ENCODE measurements at regions not wholly inside any gene's neighbourhood (a gene's known extent, or its start where the extent isn't known, plus 50 kb on each side); places are given as distances from the start of the nearest gene placed in this dataset.

- TF ChIP-seq, protein P1, sequence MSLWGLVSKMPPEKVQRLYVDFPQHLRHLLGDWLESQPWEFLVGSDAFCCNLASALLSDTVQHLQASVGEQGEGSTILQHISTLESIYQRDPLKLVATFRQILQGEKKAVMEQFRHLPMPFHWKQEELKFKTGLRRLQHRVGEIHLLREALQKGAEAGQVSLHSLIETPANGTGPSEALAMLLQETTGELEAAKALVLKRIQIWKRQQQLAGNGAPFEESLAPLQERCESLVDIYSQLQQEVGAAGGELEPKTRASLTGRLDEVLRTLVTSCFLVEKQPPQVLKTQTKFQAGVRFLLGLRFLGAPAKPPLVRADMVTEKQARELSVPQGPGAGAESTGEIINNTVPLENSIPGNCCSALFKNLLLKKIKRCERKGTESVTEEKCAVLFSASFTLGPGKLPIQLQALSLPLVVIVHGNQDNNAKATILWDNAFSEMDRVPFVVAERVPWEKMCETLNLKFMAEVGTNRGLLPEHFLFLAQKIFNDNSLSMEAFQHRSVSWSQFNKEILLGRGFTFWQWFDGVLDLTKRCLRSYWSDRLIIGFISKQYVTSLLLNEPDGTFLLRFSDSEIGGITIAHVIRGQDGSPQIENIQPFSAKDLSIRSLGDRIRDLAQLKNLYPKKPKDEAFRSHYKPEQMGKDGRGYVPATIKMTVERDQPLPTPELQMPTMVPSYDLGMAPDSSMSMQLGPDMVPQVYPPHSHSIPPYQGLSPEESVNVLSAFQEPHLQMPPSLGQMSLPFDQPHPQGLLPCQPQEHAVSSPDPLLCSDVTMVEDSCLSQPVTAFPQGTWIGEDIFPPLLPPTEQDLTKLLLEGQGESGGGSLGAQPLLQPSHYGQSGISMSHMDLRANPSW (CRISPR knock-in tag; IDR thresholded peaks at IDR 0.05; ENCODE audit: borderline replicate concordance): no peak
- TF ChIP-seq, protein P2, sequence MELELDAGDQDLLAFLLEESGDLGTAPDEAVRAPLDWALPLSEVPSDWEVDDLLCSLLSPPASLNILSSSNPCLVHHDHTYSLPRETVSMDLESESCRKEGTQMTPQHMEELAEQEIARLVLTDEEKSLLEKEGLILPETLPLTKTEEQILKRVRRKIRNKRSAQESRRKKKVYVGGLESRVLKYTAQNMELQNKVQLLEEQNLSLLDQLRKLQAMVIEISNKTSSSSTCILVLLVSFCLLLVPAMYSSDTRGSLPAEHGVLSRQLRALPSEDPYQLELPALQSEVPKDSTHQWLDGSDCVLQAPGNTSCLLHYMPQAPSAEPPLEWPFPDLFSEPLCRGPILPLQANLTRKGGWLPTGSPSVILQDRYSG (CRISPR knock-in tag; IDR thresholded peaks at IDR 0.05): no peak
- TF ChIP-seq ZBTB43 (CRISPR knock-in tag; conservative IDR thresholded peaks at IDR 0.05) (no peak), KDM5B (CRISPR knock-in tag; IDR thresholded peaks at IDR 0.05; ENCODE audit: borderline replicate concordance) (no peak), KDM2A (CRISPR knock-in tag; IDR thresholded peaks at IDR 0.05; ENCODE audit: borderline replicate concordance, low read depth) (no peak), MEF2D (CRISPR knock-in tag; IDR thresholded peaks at IDR 0.05) (no peak), U2AF2 (IDR thresholded peaks at IDR 0.05; ENCODE audit: low read depth, low read length) (no peak), ZNF619 (CRISPR knock-in tag; IDR thresholded peaks at IDR 0.05) (no peak), CCAR2 (optimal IDR thresholded peaks at IDR 0.05; ENCODE audit: low read depth, low read length) (no peak), ZFYVE20 (CRISPR knock-in tag; IDR thresholded peaks at IDR 0.05; ENCODE audit: borderline replicate concordance, low read depth) (no peak), POLR2AphosphoS5 (IDR thresholded peaks at IDR 0.05; ENCODE audit: low read depth, low read length) (no peak)
These were observed 1634.6 kb upstream of the PCDH20 start (continued) for GRCh38 chr13:63050287-63050686.
